Ovary (tissue), 7 donors: ENCODE measurements at regions not wholly inside any gene's neighbourhood (a gene's known extent, or its start where the extent isn't known, plus 50 kb on each side); places are given as distances from the start of the nearest gene placed in this dataset.

Source experiments
- DNase-seq, 5 donors: peaks; one replicate each; pipeline ENCODE4 v3.0.0-alpha.2; 2019 to 2020
- H3K27ac ChIP-seq, 2 donors: fragments of 200-600 bp; one replicate each; pipeline versions ENCODE4 v1.5.1 to v1.8.0; 2019 to 2022
- H3K27me3 ChIP-seq: fragments of 200-600 bp; one replicate; pipeline ENCODE4 v1.8.0; 2022
- H3K36me3 ChIP-seq: fragments of 200-600 bp; sonication (generic); one replicate; pipeline ENCODE4 v1.5.1; 2019
- H3K4me1 ChIP-seq: one replicate; pipeline ENCODE4 v1.8.1; 2013; ENCODE audit warnings: mild to moderate bottlenecking, moderate library complexity; ENCODE audit not compliant: insufficient read depth
- H3K4me3 ChIP-seq: fragments of 200-600 bp; sonication (generic); one replicate; pipeline ENCODE4 v1.5.1; 2017
- H3K9me3 ChIP-seq, 2 donors: fragments of 200-600 bp in 1 of 2; sonication (generic) in 1 of 2; one replicate each; pipeline versions ENCODE4 v1.5.1 to v1.8.1; 2013 to 2019; ENCODE audit warnings: mild to moderate bottlenecking in 1 of 2, moderate library complexity in 1 of 2
- EP300 ChIP-seq: sonication (generic); formaldehyde crosslinking; IDR thresholded peaks from one replicate; pipeline ENCODE4 v1.6.1; 2017; ENCODE audit warnings: antibody characterized with exemption
- POLR2A ChIP-seq: fragments of 450-650 bp; IDR thresholded peaks from one replicate; pipeline ENCODE4 v1.6.1; 2017; ENCODE audit warnings: antibody characterized with exemption, mild to moderate bottlenecking, moderate library complexity
- WGBS, 3 donors: extraction: QIAGEN DNeasy Blood & Tissue Kit in 1 of 3; methylation state at CpG; one replicate each; pipeline versions ENCODE4 v1.1.5 to v1.1.7; 2013 to 2017; 5-methylcytosine and 5-hydroxymethylcytosine counted together
- intact Hi-C, 4 donors: fragments of 100-400 bp; cut with DNase I; formaldehyde crosslinking; loops; one replicate each; pipeline versions ENCODE4 v1.11.0 to v1.15.1; 2022 to 2023
- TF ChIP-seq, protein P1 (sequence below), 3 donors: fragments of 450-650 bp in 2 of 3; fragments of 200-600 bp in 1 of 3; IDR thresholded peaks; one replicate each; pipeline versions ENCODE4 v1.5.1 to v1.8.0; 2016 to 2022; ENCODE audit warnings: antibody characterized with exemption in 3 of 3, mild to moderate bottlenecking in 1 of 3
- donor health status: DM: no; HTN: no; CAD: no; lungs with moderate emphysema.
- donor health status: DM: no; HTN: no; CAD: no.
- donor health status: Bipolar disorder and iron deficiency.
- donor health status: DM: no; HTN: no; CAD: no.
- donor health status: DM: yes; HTN: yes; CAD: no.

DNA sequence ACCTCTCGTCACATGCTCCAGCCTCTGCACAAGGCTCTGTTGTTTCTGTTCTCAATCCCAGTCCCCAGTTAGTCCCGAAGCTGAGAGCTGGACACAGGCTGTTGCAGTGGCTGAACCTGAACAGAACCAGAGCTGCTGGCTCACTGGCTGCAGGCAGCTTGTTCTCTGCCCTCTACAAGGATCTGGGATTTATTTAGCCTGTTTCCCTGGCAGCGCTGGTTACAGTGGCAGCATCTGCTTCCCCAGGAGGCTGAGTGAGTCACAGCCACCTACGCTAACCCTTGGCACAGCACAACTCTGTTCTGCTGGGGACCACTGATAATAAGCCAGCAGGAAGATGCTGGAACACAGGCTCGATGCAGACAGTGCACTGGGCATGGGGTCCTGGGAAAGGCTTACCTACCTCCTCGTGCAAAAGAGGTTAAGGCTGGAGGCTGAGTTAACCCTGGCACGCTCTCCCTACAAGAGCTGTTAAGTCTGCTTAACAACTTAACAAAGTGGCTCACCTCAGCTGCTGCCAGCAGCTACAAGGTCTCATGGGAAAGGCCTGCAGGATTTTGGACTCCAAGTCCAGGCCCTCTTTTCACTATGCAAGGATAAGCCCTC is 299.6 kb downstream of the PCNX1 start:
- H3K27me3 ChIP-seq = no peaks in the 10 kb centered on the region
- TF ChIP-seq, protein P1, sequence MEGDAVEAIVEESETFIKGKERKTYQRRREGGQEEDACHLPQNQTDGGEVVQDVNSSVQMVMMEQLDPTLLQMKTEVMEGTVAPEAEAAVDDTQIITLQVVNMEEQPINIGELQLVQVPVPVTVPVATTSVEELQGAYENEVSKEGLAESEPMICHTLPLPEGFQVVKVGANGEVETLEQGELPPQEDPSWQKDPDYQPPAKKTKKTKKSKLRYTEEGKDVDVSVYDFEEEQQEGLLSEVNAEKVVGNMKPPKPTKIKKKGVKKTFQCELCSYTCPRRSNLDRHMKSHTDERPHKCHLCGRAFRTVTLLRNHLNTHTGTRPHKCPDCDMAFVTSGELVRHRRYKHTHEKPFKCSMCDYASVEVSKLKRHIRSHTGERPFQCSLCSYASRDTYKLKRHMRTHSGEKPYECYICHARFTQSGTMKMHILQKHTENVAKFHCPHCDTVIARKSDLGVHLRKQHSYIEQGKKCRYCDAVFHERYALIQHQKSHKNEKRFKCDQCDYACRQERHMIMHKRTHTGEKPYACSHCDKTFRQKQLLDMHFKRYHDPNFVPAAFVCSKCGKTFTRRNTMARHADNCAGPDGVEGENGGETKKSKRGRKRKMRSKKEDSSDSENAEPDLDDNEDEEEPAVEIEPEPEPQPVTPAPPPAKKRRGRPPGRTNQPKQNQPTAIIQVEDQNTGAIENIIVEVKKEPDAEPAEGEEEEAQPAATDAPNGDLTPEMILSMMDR (IDR thresholded peaks at IDR 0.05) = no peak
- TF ChIP-seq EP300 = no peak
- no peak for TF ChIP-seq POLR2A
- H3K4me3 ChIP-seq = no peak overlapping the region
- WGBS, 3 donors = 67% methylated on average over 7 of the region's 7 CpGs
- H3K36me3 ChIP-seq = no peaks in the 10 kb centered on the region
- no peak for DNase-seq
- no peaks in the 10 kb centered on the region for H3K4me1 ChIP-seq
- intact Hi-C loops = no loop called here
- H3K9me3 ChIP-seq = no peaks in the 10 kb centered on the region
- no peak overlapping the region for H3K27ac ChIP-seq

DNA sequence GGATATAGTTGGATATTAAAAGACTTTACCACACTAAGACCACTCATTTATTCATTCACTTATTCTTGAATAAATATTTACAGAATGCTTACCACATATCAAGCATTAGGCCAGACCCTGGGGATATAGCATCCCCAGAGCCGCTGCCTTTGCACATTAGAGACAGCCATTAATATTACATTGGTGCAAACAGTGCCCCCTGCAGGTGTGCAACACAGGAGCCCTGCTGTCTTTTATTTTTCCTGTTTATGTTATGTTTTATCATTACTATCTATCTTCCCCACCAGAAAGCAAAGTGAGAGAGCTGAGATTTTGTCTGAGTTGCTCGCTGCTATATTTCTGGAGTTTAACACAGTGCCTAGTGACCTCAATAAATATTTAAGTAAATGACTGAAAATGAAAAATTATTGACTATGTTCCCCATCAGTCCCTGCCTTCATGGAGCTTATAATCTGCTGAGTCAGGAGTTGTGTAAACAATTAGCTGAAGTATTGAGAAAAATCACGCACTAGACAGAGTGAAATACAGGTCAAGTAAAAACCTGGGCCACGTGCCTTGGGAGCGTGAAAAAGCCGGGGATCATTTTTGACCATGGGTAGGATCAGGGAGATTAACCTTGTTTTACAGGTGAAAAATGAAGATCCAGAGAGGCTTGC is 301.6 kb downstream of the PCNX1 start:
- Histone ChIP-seq H3K4me1 (no peaks in the 10 kb centered on the region), H3K36me3 (no peaks in the 10 kb centered on the region), H3K9me3 (no peaks in the 10 kb centered on the region), H3K4me3 (no peak overlapping the region), H3K27me3 (no peaks in the 10 kb centered on the region), H3K27ac (no peak overlapping the region)
- TF ChIP-seq, protein P1 (IDR thresholded peaks at IDR 0.05) = no peak
- TF ChIP-seq POLR2A (no peak), EP300 (no peak)
- DNase-seq = no peak
- WGBS, 3 donors = 97 to 98% (median 97%) methylated on average over 6 of the region's 6 CpGs
- intact Hi-C loops = no loop called here

DNA sequence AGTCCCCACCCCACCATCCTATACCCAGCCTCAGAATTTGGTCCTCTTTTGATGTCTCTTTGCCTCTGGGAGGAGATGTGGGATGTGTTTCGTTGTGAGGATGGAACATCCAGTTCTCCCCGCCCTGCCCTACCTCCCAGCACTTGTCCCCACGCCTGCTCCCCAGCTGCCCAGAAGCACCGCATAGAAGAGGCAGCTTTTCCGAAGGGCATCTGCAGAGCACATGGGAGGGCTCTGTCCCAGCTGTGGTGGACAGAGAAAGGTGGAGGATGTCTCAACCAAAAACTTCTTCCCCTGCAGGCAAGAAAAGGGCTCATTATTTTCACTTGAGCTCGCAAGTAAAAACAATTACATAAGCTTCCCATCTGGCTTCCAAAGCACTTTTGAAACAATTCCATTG is 302.6 kb downstream of the PCNX1 start:
- Histone ChIP-seq H3K9me3 (no peaks in the 10 kb centered on the region), H3K4me1 (no peaks in the 10 kb centered on the region), H3K27ac (no peak overlapping the region), H3K36me3 (no peaks in the 10 kb centered on the region), H3K27me3 (no peaks in the 10 kb centered on the region), H3K4me3 (no peak overlapping the region)
- intact Hi-C loops = no loop called here
- no peak for TF ChIP-seq POLR2A
- no peak for TF ChIP-seq EP300
- TF ChIP-seq, protein P1 (IDR thresholded peaks at IDR 0.05) = no peak
- no peak for DNase-seq
- WGBS, 3 donors = 66 to 68% (median 67%) methylated on average over 6 of the region's 6 CpGs

DNA sequence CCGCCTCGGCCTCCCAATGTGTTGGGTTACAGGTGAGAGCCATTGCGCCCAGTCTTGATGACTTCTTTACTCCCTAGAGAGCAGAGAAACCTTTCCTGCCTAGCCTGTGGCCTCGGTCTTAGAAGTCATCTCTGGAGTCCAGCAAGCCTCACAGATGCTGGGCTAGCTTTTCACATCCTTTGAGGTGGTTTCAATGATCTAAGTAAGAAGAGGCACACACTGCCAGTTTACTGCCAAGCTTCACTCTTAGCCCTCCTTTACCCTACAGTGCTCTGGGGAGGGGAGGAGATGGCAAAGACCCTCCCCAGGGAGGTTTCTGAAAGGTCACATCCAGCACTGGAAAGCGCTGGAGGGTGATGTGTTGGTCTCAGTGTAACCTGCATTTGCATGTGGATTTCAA is 304.8 kb downstream of the PCNX1 start:
- no peak for TF ChIP-seq POLR2A
- H3K36me3 ChIP-seq = no peaks in the 10 kb centered on the region
- intact Hi-C loops = no loop called here
- no peaks in the 10 kb centered on the region for H3K4me1 ChIP-seq
- no peak overlapping the region for H3K4me3 ChIP-seq
- no peak for DNase-seq
- no peaks in the 10 kb centered on the region for H3K27me3 ChIP-seq
- no peaks in the 10 kb centered on the region for H3K9me3 ChIP-seq
- no peak overlapping the region for H3K27ac ChIP-seq
- WGBS, 3 donors = 95 to 98% (median 95%) methylated on average over 5 of the region's 5 CpGs

DNA sequence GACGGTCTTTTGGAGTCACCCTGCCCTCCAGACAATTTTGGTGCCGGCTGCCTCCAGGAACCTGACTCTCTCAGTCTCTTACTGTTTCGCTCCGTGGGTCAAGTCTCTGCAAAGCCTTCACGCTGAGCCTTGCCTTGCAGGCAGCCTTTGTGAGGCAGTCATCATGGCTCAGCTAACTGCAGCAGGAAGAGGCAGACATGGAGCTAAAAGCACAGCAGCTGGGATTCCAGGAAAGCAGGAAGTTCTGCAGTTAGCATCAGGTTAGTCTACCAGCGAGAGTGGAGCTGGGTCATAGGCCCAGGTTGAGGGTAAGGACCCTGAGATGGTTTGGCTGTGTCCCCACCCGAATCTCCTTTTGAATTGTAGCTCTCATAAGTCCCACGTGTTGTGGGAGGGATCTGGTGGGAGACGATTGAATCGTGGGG is 305.4 kb downstream of the PCNX1 start:
- H3K4me3 ChIP-seq = no peak overlapping the region
- DNase-seq = no peak
- intact Hi-C loops = no loop called here

More for the DNA sequence above, 305.4 kb downstream of the PCNX1 start:
- Histone ChIP-seq H3K36me3 (no peaks in the 10 kb centered on the region), H3K27me3 (no peaks in the 10 kb centered on the region), H3K9me3 (no peaks in the 10 kb centered on the region), H3K27ac (no peak overlapping the region), H3K4me1 (no peaks in the 10 kb centered on the region)
- WGBS, 3 donors = 35 to 49% (median 44%) methylated on average over 10 of the region's 10 CpGs
- TF ChIP-seq EP300 (no peak), POLR2A (no peak)
- TF ChIP-seq, protein P1 (IDR thresholded peaks at IDR 0.05) = no peak
